ENCODE measurements at regions not wholly inside any gene's neighbourhood (a gene's known extent, or its start where the extent isn't known, plus 50 kb on each side); places are given as distances from the start of the nearest gene placed in this dataset.

DNA sequence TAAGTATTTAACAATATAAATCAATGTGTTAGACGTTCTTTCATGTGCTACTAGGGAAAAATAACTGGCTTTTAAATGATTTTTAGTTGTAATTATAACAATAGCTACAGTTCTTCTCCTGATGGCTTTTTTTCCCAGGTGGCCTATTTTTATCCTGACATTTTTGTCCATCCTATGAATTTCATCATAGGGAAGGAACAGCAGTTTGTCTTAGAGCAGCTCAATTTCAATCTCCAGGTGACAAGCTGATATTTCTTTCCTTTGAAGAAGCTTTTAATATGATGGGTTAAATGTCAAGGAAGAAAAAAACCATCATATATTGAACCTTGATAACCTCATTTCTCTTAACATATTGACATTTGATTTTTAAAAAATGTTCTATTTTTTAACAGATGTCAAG is 163.0 kb upstream of the AGA start:
- TF ChIP-seq, protein P1, sequence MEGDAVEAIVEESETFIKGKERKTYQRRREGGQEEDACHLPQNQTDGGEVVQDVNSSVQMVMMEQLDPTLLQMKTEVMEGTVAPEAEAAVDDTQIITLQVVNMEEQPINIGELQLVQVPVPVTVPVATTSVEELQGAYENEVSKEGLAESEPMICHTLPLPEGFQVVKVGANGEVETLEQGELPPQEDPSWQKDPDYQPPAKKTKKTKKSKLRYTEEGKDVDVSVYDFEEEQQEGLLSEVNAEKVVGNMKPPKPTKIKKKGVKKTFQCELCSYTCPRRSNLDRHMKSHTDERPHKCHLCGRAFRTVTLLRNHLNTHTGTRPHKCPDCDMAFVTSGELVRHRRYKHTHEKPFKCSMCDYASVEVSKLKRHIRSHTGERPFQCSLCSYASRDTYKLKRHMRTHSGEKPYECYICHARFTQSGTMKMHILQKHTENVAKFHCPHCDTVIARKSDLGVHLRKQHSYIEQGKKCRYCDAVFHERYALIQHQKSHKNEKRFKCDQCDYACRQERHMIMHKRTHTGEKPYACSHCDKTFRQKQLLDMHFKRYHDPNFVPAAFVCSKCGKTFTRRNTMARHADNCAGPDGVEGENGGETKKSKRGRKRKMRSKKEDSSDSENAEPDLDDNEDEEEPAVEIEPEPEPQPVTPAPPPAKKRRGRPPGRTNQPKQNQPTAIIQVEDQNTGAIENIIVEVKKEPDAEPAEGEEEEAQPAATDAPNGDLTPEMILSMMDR (IDR thresholded peaks at IDR 0.05 in 8 of 11, conservative IDR thresholded peaks at IDR 0.05 in 3 of 11) = no peak
- TF ChIP-seq POLR2A (IDR thresholded peaks at IDR 0.05) (no peak), POLR2AphosphoS5 (IDR thresholded peaks at IDR 0.05) (no peak)
